ENCODE measurements at regions not wholly inside any gene's neighbourhood (a gene's known extent, or its start where the extent isn't known, plus 50 kb on each side); places are given as distances from the start of the nearest gene placed in this dataset.
"Not testable (repeated sequence)": the region's sequence is repeated elsewhere in the genome, so short reads cannot be mapped to it uniquely, and the experiment has no call there.

GRCh38 chr2:87415586-87416265 lies 332.2 kb upstream of the PLGLB2 start:
- DNase-seq; CTCF ChIA-PET; H3K79me2 ChIP-seq (ENCODE audit: control insufficient read depth, insufficient read depth, low read length); H3K9ac ChIP-seq (ENCODE audit: low read length); H3K27ac ChIP-seq (ENCODE audit: low read length in 2 of 2); H3K4me2 ChIP-seq (replicated peaks; ENCODE audit: low read depth, low read length, poor library complexity, severe bottlenecking); H3K4me3 Mint-ChIP-seq; H3K36me3 ChIP-seq (replicated peaks in 1 of 2; ENCODE audit: control extremely low read depth in 1 of 2, control insufficient read depth in 1 of 2, extremely low read depth in 1 of 2, insufficient read depth in 2 of 2, low read length in 1 of 2); H3K9me3 Mint-ChIP-seq (ENCODE audit: insufficient read depth); H2AFZ ChIP-seq (ENCODE audit: insufficient read depth, low read depth, low read length, poor library complexity, severe bottlenecking); H3K27ac Mint-ChIP-seq; H3K4me1 ChIP-seq (ENCODE audit: control insufficient read depth in 2 of 2, insufficient read depth in 2 of 2, low read length in 2 of 2); H4K20me1 ChIP-seq (ENCODE audit: control insufficient read depth, insufficient read depth, low read length, poor library complexity, severe bottlenecking); H3K27me3 Mint-ChIP-seq; H3K4me3 ChIP-seq (ENCODE audit: control extremely low read depth in 1 of 5, extremely low read depth in 1 of 5, insufficient read depth in 1 of 5, low read depth in 2 of 5, low read length in 4 of 5); H3K4me1 Mint-ChIP-seq; POLR2A ChIA-PET; ATAC-seq (ENCODE audit: low read depth); H3K27me3 ChIP-seq (replicated peaks in 1 of 4; ENCODE audit: control extremely low read depth in 1 of 4, control insufficient read depth in 3 of 4, insufficient read depth in 4 of 4, low read length in 3 of 4); intact Hi-C loops (cut with micrococcal nuclease): not testable (repeated sequence)
- WGBS (ENCODE audit: insufficient coverage) = 15% methylated on average over 1 of the region's 1 CpG
- H3K9me3 ChIP-seq (ENCODE audit: control extremely low read depth in 1 of 3, control insufficient read depth in 2 of 3, insufficient read depth in 1 of 3, low read length in 2 of 3) = peaks cover 0 to 25% (median 0%) of the 10 kb centered on the region in 3 donors

GRCh38 chr2:87416266-87416592 lies 331.7 kb upstream of the PLGLB2 start:
- POLR2A ChIA-PET; ATAC-seq (ENCODE audit: low read depth); H3K4me2 ChIP-seq (replicated peaks; ENCODE audit: low read depth, low read length, poor library complexity, severe bottlenecking); H3K9me3 Mint-ChIP-seq (ENCODE audit: insufficient read depth); H3K4me1 Mint-ChIP-seq; H4K20me1 ChIP-seq (ENCODE audit: control insufficient read depth, insufficient read depth, low read length, poor library complexity, severe bottlenecking); H3K9ac ChIP-seq (ENCODE audit: low read length); H3K27ac Mint-ChIP-seq; H3K4me3 ChIP-seq (ENCODE audit: control extremely low read depth in 1 of 5, extremely low read depth in 1 of 5, insufficient read depth in 1 of 5, low read depth in 2 of 5, low read length in 4 of 5); H3K27me3 Mint-ChIP-seq; CTCF ChIA-PET; H3K27me3 ChIP-seq (replicated peaks in 1 of 4; ENCODE audit: control extremely low read depth in 1 of 4, control insufficient read depth in 3 of 4, insufficient read depth in 4 of 4, low read length in 3 of 4); H3K4me1 ChIP-seq (ENCODE audit: control insufficient read depth in 2 of 2, insufficient read depth in 2 of 2, low read length in 2 of 2); H3K79me2 ChIP-seq (ENCODE audit: control insufficient read depth, insufficient read depth, low read length); H3K4me3 Mint-ChIP-seq; H3K27ac ChIP-seq (ENCODE audit: low read length in 2 of 2); H3K36me3 ChIP-seq (replicated peaks in 1 of 2; ENCODE audit: control extremely low read depth in 1 of 2, control insufficient read depth in 1 of 2, extremely low read depth in 1 of 2, insufficient read depth in 2 of 2, low read length in 1 of 2); H2AFZ ChIP-seq (ENCODE audit: insufficient read depth, low read depth, low read length, poor library complexity, severe bottlenecking); intact Hi-C loops (cut with micrococcal nuclease); DNase-seq: not testable (repeated sequence)
- 100% methylated on average over 1 of the region's 1 CpG for WGBS (ENCODE audit: insufficient coverage)
- peaks cover 0 to 25% (median 0%) of the 10 kb centered on the region in 3 donors for H3K9me3 ChIP-seq (ENCODE audit: control extremely low read depth in 1 of 3, control insufficient read depth in 2 of 3, insufficient read depth in 1 of 3, low read length in 2 of 3)

GRCh38 chr2:87417147-87417546 lies 330.7 kb upstream of the PLGLB2 start:
- DNase-seq; CTCF ChIA-PET; intact Hi-C loops (cut with micrococcal nuclease): not testable (repeated sequence)

GRCh38 chr2:87417742-87418567 lies 329.9 kb upstream of the PLGLB2 start:
- CTCF ChIA-PET; H3K4me3 ChIP-seq (ENCODE audit: control extremely low read depth in 1 of 5, extremely low read depth in 1 of 5, insufficient read depth in 1 of 5, low read depth in 2 of 5, low read length in 4 of 5): not testable (repeated sequence)

More at GRCh38 chr2:87417147-87417546, 330.7 kb upstream of the PLGLB2 start:
- H3K9me3 ChIP-seq (ENCODE audit: control extremely low read depth in 1 of 3, control insufficient read depth in 2 of 3, insufficient read depth in 1 of 3, low read length in 2 of 3) = peaks cover 0 to 23% (median 0%) of the 10 kb centered on the region in 3 donors
- H3K27ac Mint-ChIP-seq; POLR2A ChIA-PET; H3K4me2 ChIP-seq (replicated peaks; ENCODE audit: low read depth, low read length, poor library complexity, severe bottlenecking); H3K36me3 ChIP-seq (replicated peaks in 1 of 2; ENCODE audit: control extremely low read depth in 1 of 2, control insufficient read depth in 1 of 2, extremely low read depth in 1 of 2, insufficient read depth in 2 of 2, low read length in 1 of 2); H3K9me3 Mint-ChIP-seq (ENCODE audit: insufficient read depth); H3K4me3 ChIP-seq (ENCODE audit: control extremely low read depth in 1 of 5, extremely low read depth in 1 of 5, insufficient read depth in 1 of 5, low read depth in 2 of 5, low read length in 4 of 5); H3K27ac ChIP-seq (ENCODE audit: low read length in 2 of 2); H3K9ac ChIP-seq (ENCODE audit: low read length); H3K4me1 ChIP-seq (ENCODE audit: control insufficient read depth in 2 of 2, insufficient read depth in 2 of 2, low read length in 2 of 2); ATAC-seq (ENCODE audit: low read depth); H3K27me3 Mint-ChIP-seq; H4K20me1 ChIP-seq (ENCODE audit: control insufficient read depth, insufficient read depth, low read length, poor library complexity, severe bottlenecking); H3K27me3 ChIP-seq (replicated peaks in 1 of 4; ENCODE audit: control extremely low read depth in 1 of 4, control insufficient read depth in 3 of 4, insufficient read depth in 4 of 4, low read length in 3 of 4); H3K4me3 Mint-ChIP-seq; H3K79me2 ChIP-seq (ENCODE audit: control insufficient read depth, insufficient read depth, low read length); H2AFZ ChIP-seq (ENCODE audit: insufficient read depth, low read depth, low read length, poor library complexity, severe bottlenecking); H3K4me1 Mint-ChIP-seq: not testable (repeated sequence)
- 80% methylated on average over 1 of the region's 6 CpGs for WGBS (ENCODE audit: insufficient coverage)

More at GRCh38 chr2:87417742-87418567, 329.9 kb upstream of the PLGLB2 start:
- H2AFZ ChIP-seq (ENCODE audit: insufficient read depth, low read depth, low read length, poor library complexity, severe bottlenecking); H4K20me1 ChIP-seq (ENCODE audit: control insufficient read depth, insufficient read depth, low read length, poor library complexity, severe bottlenecking); DNase-seq; H3K9ac ChIP-seq (ENCODE audit: low read length); H3K36me3 ChIP-seq (replicated peaks in 1 of 2; ENCODE audit: control extremely low read depth in 1 of 2, control insufficient read depth in 1 of 2, extremely low read depth in 1 of 2, insufficient read depth in 2 of 2, low read length in 1 of 2); H3K27me3 Mint-ChIP-seq; H3K27ac ChIP-seq (ENCODE audit: low read length in 2 of 2); H3K4me3 Mint-ChIP-seq; ATAC-seq (ENCODE audit: low read depth); intact Hi-C loops (cut with micrococcal nuclease); POLR2A ChIA-PET; H3K4me1 ChIP-seq (ENCODE audit: control insufficient read depth in 2 of 2, insufficient read depth in 2 of 2, low read length in 2 of 2); H3K4me2 ChIP-seq (replicated peaks; ENCODE audit: low read depth, low read length, poor library complexity, severe bottlenecking); H3K9me3 Mint-ChIP-seq (ENCODE audit: insufficient read depth); H3K27ac Mint-ChIP-seq; H3K27me3 ChIP-seq (replicated peaks in 1 of 4; ENCODE audit: control extremely low read depth in 1 of 4, control insufficient read depth in 3 of 4, insufficient read depth in 4 of 4, low read length in 3 of 4); H3K79me2 ChIP-seq (ENCODE audit: control insufficient read depth, insufficient read depth, low read length); H3K4me1 Mint-ChIP-seq: not testable (repeated sequence)
- WGBS (ENCODE audit: insufficient coverage) = 83% methylated on average over 2 of the region's 3 CpGs
- peaks cover 0 to 23% (median 0%) of the 10 kb centered on the region in 3 donors for H3K9me3 ChIP-seq (ENCODE audit: control extremely low read depth in 1 of 3, control insufficient read depth in 2 of 3, insufficient read depth in 1 of 3, low read length in 2 of 3)
